ENCODE measurements at regions not wholly inside any gene's neighbourhood (a gene's known extent, or its start where the extent isn't known, plus 50 kb on each side); places are given as distances from the start of the nearest gene placed in this dataset.
A peak's percentile ranks its signal among the peaks of the same experiment; 100 is the strongest.

- ATAC-seq: peak; percentile 72
- TF ChIP-seq ZFP3 (CRISPR knock-in tag; IDR thresholded peaks at IDR 0.05) (no peak), TSHZ2 (CRISPR knock-in tag; IDR thresholded peaks at IDR 0.05) (no peak), ZC3H10 (CRISPR knock-in tag; IDR thresholded peaks at IDR 0.05) (no peak), OSR1 (CRISPR knock-in tag; IDR thresholded peaks at IDR 0.05) (no peak), TOX (CRISPR knock-in tag; IDR thresholded peaks at IDR 0.05; ENCODE audit: borderline replicate concordance) (no peak), TCF4 (CRISPR knock-in tag; IDR thresholded peaks at IDR 0.05; ENCODE audit: borderline replicate concordance) (no peak), PATZ1 (CRISPR knock-in tag; IDR thresholded peaks at IDR 0.05; ENCODE audit: borderline replicate concordance) (no peak), SNAI2 (CRISPR knock-in tag; IDR thresholded peaks at IDR 0.05) (no peak), RARB (CRISPR knock-in tag; IDR thresholded peaks at IDR 0.05) (no peak), BACH2 (CRISPR knock-in tag; IDR thresholded peaks at IDR 0.05; ENCODE audit: borderline replicate concordance) (no peak), GLIS3 (CRISPR knock-in tag; IDR thresholded peaks at IDR 0.05) (no peak), ZNF565 (CRISPR knock-in tag; conservative IDR thresholded peaks at IDR 0.05; ENCODE audit: low read depth) (no peak), CSDC2 (CRISPR knock-in tag; IDR thresholded peaks at IDR 0.05) (no peak), ZNF8 (CRISPR knock-in tag; IDR thresholded peaks at IDR 0.05) (no peak)
Observed at GRCh38 chr6:4370066-4370465, 234.7 kb upstream of the ECI2 start.

GRCh38 chr6:4369616-4370015, 234.2 kb upstream of the ECI2 start:
- peak; percentile 49 for ATAC-seq
- TF ChIP-seq RARB (CRISPR knock-in tag; IDR thresholded peaks at IDR 0.05) (no peak), ZNF70 (CRISPR knock-in tag; IDR thresholded peaks at IDR 0.05) (no peak)

GRCh38 chr6:4368649-4369048, 233.3 kb upstream of the ECI2 start:
- ATAC-seq: no peak
- TF ChIP-seq ISL1 (CRISPR knock-in tag; IDR thresholded peaks at IDR 0.05) (no peak), ZNF8 (CRISPR knock-in tag; IDR thresholded peaks at IDR 0.05) (no peak), SNAI2 (CRISPR knock-in tag; IDR thresholded peaks at IDR 0.05) (no peak), ZNF565 (CRISPR knock-in tag; conservative IDR thresholded peaks at IDR 0.05; ENCODE audit: low read depth) (no peak), BACH2 (CRISPR knock-in tag; IDR thresholded peaks at IDR 0.05; ENCODE audit: borderline replicate concordance) (no peak), GLIS3 (CRISPR knock-in tag; IDR thresholded peaks at IDR 0.05) (no peak), ZNF70 (CRISPR knock-in tag; IDR thresholded peaks at IDR 0.05) (no peak), ZC3H10 (CRISPR knock-in tag; IDR thresholded peaks at IDR 0.05) (no peak), TCF4 (CRISPR knock-in tag; IDR thresholded peaks at IDR 0.05; ENCODE audit: borderline replicate concordance) (no peak), CREB5 (CRISPR knock-in tag; IDR thresholded peaks at IDR 0.05; ENCODE audit: low read depth) (no peak), RARB (CRISPR knock-in tag; IDR thresholded peaks at IDR 0.05) (no peak), CSRNP3 (CRISPR knock-in tag; IDR thresholded peaks at IDR 0.05) (no peak), OSR1 (CRISPR knock-in tag; IDR thresholded peaks at IDR 0.05) (no peak), POU6F1 (CRISPR knock-in tag; IDR thresholded peaks at IDR 0.05; ENCODE audit: borderline replicate concordance, low read depth) (no peak), PATZ1 (CRISPR knock-in tag; IDR thresholded peaks at IDR 0.05; ENCODE audit: borderline replicate concordance) (no peak), ESRRG (CRISPR knock-in tag; IDR thresholded peaks at IDR 0.05) (no peak), CSDC2 (CRISPR knock-in tag; IDR thresholded peaks at IDR 0.05) (no peak), ZFP30 (CRISPR knock-in tag; IDR thresholded peaks at IDR 0.05) (no peak)

Data from SK-N-SH treated with all-trans-retinoic acid at 6 μM for 48 hours (cell line).